ENCODE measurements at regions not wholly inside any gene's neighbourhood (a gene's known extent, or its start where the extent isn't known, plus 50 kb on each side); places are given as distances from the start of the nearest gene placed in this dataset.

DNA sequence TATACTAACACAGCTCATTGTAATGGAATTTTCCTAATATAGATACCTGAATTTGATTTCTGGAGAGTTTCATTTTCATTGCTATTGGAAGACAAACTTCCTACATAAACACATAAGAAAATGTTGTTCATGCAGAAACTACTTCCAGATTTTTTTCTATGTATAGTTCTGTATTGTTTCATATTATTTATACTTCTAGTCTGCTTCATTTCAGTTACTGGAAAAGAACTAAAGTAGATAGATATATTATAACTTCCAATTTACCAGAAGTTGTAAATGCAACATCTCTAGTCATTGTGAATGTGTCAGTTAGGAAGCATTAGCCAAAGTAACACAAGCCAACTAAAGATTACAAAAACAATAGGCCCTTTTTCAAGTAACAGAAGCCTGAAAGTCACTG, 147.3 kb upstream of the ZNF385D start:
- TF ChIP-seq MYBL2 (CRISPR knock-in tag; IDR thresholded peaks at IDR 0.05) (no peak), RELA (CRISPR knock-in tag; IDR thresholded peaks at IDR 0.05; ENCODE audit: borderline replicate concordance) (no peak), ESRRA (CRISPR knock-in tag; IDR thresholded peaks at IDR 0.05; ENCODE audit: borderline replicate concordance) (no peak), CREB1 (CRISPR knock-in tag; IDR thresholded peaks at IDR 0.05) (no peak), NFYB (CRISPR knock-in tag; conservative IDR thresholded peaks at IDR 0.05; ENCODE audit: low read depth) (no peak), GABPB1 (CRISPR knock-in tag; IDR thresholded peaks at IDR 0.05) (no peak), SP1 (CRISPR knock-in tag; conservative IDR thresholded peaks at IDR 0.05) (no peak), PRRX2 (CRISPR knock-in tag; IDR thresholded peaks at IDR 0.05) (no peak), NR2C2 (CRISPR knock-in tag; IDR thresholded peaks at IDR 0.05) (no peak), ZNF317 (CRISPR knock-in tag; IDR thresholded peaks at IDR 0.05; ENCODE audit: borderline replicate concordance, low read depth) (no peak)
- TF ChIP-seq, protein P1, sequence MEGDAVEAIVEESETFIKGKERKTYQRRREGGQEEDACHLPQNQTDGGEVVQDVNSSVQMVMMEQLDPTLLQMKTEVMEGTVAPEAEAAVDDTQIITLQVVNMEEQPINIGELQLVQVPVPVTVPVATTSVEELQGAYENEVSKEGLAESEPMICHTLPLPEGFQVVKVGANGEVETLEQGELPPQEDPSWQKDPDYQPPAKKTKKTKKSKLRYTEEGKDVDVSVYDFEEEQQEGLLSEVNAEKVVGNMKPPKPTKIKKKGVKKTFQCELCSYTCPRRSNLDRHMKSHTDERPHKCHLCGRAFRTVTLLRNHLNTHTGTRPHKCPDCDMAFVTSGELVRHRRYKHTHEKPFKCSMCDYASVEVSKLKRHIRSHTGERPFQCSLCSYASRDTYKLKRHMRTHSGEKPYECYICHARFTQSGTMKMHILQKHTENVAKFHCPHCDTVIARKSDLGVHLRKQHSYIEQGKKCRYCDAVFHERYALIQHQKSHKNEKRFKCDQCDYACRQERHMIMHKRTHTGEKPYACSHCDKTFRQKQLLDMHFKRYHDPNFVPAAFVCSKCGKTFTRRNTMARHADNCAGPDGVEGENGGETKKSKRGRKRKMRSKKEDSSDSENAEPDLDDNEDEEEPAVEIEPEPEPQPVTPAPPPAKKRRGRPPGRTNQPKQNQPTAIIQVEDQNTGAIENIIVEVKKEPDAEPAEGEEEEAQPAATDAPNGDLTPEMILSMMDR (IDR thresholded peaks at IDR 0.05), result no peak
- TF ChIP-seq, protein P2, sequence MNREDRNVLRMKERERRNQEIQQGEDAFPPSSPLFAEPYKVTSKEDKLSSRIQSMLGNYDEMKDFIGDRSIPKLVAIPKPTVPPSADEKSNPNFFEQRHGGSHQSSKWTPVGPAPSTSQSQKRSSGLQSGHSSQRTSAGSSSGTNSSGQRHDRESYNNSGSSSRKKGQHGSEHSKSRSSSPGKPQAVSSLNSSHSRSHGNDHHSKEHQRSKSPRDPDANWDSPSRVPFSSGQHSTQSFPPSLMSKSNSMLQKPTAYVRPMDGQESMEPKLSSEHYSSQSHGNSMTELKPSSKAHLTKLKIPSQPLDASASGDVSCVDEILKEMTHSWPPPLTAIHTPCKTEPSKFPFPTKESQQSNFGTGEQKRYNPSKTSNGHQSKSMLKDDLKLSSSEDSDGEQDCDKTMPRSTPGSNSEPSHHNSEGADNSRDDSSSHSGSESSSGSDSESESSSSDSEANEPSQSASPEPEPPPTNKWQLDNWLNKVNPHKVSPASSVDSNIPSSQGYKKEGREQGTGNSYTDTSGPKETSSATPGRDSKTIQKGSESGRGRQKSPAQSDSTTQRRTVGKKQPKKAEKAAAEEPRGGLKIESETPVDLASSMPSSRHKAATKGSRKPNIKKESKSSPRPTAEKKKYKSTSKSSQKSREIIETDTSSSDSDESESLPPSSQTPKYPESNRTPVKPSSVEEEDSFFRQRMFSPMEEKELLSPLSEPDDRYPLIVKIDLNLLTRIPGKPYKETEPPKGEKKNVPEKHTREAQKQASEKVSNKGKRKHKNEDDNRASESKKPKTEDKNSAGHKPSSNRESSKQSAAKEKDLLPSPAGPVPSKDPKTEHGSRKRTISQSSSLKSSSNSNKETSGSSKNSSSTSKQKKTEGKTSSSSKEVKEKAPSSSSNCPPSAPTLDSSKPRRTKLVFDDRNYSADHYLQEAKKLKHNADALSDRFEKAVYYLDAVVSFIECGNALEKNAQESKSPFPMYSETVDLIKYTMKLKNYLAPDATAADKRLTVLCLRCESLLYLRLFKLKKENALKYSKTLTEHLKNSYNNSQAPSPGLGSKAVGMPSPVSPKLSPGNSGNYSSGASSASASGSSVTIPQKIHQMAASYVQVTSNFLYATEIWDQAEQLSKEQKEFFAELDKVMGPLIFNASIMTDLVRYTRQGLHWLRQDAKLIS (CRISPR knock-in tag; IDR thresholded peaks at IDR 0.05; ENCODE audit: borderline replicate concordance), result no peak
- TF ChIP-seq, protein P3, sequence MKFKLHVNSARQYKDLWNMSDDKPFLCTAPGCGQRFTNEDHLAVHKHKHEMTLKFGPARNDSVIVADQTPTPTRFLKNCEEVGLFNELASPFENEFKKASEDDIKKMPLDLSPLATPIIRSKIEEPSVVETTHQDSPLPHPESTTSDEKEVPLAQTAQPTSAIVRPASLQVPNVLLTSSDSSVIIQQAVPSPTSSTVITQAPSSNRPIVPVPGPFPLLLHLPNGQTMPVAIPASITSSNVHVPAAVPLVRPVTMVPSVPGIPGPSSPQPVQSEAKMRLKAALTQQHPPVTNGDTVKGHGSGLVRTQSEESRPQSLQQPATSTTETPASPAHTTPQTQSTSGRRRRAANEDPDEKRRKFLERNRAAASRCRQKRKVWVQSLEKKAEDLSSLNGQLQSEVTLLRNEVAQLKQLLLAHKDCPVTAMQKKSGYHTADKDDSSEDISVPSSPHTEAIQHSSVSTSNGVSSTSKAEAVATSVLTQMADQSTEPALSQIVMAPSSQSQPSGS (CRISPR knock-in tag; IDR thresholded peaks at IDR 0.05; ENCODE audit: borderline replicate concordance, low read depth), result no peak
- TF ChIP-seq, protein P4, sequence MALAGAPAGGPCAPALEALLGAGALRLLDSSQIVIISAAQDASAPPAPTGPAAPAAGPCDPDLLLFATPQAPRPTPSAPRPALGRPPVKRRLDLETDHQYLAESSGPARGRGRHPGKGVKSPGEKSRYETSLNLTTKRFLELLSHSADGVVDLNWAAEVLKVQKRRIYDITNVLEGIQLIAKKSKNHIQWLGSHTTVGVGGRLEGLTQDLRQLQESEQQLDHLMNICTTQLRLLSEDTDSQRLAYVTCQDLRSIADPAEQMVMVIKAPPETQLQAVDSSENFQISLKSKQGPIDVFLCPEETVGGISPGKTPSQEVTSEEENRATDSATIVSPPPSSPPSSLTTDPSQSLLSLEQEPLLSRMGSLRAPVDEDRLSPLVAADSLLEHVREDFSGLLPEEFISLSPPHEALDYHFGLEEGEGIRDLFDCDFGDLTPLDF (CRISPR knock-in tag; IDR thresholded peaks at IDR 0.05), result no peak

Data from WTC11 (cell line).